Activated T-cell treated with anti-CD3 and anti-CD28 coated beads for 1 hour (primary cell): ENCODE measurements at regions not wholly inside any gene's neighbourhood (a gene's known extent, or its start where the extent isn't known, plus 50 kb on each side); places are given as distances from the start of the nearest gene placed in this dataset.
"Not testable (repeated sequence)": the region's sequence is repeated elsewhere in the genome, so short reads cannot be mapped to it uniquely, and the experiment has no call there.

Experiments
- DNase-seq: peaks from one replicate; pipeline ENCODE4 v3.0.0-alpha.2; 2020; ENCODE audit warnings: low read depth

DNA sequence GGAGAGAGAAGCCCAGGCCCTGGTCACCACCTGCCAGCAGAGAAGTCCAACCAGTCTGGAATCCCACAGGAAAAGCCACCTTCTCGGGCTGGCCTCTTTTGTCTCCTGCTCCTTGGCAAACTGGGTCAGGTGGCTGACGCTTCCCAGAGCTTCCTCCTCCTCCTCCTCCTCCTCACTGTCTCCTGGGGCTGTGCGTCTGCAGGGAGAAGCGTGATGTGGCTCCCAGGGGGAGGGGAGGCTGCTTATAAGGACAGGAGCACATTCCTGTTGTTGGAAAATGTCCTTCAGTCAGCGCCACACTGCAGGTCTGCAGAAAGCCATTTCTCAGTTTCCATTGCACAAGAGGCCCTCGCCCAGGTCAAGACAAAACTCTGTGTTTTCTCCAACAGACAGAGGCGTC is 1316.5 kb downstream of the BRD1 start:
- no peak for DNase-seq

- no peak for DNase-seq
These were observed 1317.1 kb downstream of the BRD1 start for GRCh38 chr22:48510599-48510998.

- DNase-seq = no peak
These were observed 1319.9 kb downstream of the BRD1 start for GRCh38 chr22:48507595-48508350.

- DNase-seq = no peak
These were observed 1320.5 kb downstream of the BRD1 start for GRCh38 chr22:48507171-48507570.

- no peak for DNase-seq
These were observed 1321.0 kb downstream of the BRD1 start for GRCh38 chr22:48506506-48507145.

DNA sequence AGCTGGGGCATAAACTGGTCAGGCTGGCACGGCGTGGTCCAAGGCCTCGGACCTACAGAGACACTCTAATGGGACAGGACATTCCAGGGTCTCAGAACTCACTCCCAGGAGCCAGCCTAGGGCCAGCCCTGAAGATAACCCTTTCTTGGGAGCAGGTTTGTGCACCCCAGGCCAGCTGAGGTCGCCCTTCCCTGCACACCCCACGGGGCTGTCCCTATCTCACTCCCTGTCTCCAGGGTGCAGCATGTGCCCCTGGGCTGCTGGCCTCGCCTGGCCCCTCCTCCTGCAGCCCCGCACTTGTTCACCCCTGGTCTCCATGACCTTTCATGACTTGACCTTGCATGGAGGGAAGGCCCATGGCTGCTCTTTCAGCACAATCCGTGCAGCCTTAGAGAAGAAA is 1321.8 kb downstream of the BRD1 start:
- DNase-seq = no peak

DNA sequence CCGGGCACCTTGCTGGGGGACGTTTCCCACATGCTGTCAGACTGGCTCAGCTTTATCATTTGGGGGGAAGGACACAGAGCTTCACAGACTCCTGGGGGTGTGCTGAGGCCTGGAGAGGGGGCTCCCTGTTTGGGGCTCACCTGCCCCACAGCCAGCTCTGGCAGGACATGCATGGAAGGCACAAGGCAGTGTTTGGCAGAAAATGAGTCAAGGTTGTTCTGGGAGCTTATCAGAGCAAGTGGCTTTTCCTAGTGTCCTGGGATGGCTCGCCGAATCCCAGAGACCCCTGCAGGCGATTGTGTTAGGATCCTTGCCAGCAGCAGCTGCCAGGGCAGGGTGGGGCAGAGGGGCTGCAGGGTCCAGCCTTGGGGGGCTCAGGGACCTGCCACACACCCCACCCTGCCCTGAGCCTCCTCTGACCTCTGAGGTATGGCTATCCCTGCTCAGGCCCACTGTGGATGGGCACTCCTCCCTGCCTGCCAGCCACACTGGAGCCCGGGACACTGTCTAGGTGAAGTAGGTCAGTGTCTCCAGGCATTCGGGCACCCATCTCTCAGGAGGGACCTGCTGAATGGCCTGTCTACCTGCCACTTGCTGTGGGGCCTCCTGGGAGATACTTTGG is 1323.0 kb downstream of the BRD1 start:
- DNase-seq = no peak

GRCh38 chr22:48503876-48504275 is 1323.8 kb downstream of the BRD1 start:
- no peak for DNase-seq

GRCh38 chr22:48503035-48503625 is 1324.5 kb downstream of the BRD1 start:
- no peak for DNase-seq

DNA sequence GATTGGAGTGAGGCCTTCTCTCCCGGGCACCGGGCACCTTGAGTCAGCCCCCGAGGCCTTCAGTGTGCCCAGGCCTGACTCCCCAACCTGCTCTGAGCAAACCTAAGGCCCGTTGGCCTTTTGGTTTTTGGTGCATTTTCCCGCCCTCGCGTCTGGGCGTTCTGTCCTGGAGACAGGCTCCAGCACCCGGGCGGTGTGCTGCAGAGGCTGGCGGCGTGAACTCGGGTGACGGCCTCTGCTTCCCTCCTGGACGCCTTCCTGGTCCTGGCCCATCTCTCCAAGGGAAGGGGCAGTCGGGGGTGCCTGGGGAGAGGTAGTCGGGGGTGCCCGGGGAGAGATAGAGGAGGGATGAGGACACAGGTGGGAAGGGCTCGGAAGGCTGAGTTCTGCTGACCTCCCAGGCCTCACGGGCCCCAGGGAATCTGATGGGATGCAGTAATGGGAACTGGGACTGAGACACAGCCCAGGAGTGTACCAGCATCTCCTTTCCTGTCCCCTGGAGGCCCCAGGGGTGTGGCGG is 1326.4 kb downstream of the BRD1 start:
- DNase-seq = no peak

- no peak for DNase-seq
These were observed 1327.0 kb downstream of the BRD1 start for GRCh38 chr22:48500471-48501230.

GRCh38 chr22:48499456-48500425 is 1327.9 kb downstream of the BRD1 start:
- no peak for DNase-seq

DNA sequence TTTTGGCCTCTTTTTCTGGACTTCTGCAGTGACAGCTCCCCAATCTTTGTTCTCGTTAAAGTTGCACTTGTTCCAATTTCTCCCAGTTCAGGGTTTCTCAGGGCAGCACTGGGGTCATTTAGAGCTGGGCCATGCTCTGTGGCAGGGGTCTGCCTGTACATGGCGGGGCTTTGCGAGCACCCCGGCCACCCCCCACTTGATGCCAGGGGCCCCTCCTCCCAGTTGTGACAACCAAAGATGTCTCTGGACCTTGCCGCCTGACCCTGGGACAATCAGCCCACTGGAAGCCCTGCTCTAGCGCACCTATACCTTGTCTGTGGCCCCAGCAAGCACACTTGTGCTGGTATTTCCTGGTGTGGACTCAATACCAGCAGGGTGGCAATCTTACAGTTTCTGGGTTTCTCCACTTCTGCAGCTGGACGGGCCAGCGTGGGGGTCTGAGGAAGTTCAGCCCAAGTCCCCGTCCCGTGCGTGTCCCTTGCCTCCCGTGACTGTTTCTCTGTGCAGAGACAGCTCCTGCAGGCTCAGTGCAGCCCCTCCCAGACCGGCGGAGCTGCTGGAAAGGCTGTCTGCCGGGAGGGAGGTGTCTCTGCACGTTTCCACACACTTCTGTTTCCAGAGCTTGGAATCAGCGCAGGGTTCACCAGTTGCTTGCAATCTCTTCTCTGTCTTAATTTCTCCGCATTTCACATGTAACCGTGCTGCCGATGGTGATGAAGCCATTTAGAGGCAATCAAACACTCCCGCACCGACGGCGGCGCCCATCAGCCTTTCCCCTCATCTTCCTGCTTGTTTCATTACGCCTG is 1328.9 kb downstream of the BRD1 start:
- DNase-seq = no peak

GRCh38 chr22:48497743-48498520 is 1329.7 kb downstream of the BRD1 start:
- DNase-seq = not testable (repeated sequence)

DNA sequence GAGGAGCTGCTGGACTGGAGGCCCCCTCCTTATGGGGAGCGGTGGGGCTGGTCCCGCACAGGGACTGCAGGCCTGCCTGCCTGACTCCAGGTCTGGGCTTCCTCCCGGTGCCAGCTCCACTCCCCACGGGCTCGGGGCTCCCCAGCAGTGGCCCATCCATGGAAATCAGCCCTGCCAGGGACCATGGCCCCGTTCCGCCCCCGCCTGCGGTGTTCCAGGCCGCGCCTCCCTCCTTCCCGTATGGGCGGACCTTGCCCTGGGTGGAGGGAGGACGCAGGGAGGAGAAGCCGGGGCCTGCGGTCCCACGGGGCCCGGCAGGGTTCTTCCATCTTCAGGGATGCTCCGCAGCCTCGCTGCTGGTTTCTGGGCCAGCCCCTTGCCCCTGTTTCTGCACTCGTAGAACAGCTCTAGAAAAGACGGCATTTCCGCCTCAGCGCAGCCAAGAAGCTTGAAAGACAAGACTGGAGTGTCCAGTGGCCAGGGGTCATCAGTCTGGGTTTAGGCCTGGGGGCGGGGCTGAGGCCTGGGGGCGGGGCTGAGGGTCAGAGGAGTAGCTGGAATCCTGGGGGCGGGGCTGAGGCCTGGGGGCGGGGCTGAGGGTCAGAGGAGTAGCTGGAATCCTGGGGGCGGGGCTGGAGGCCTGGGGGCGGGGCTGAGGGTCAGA is 1330.6 kb downstream of the BRD1 start:
- DNase-seq = no peak

GRCh38 chr22:48496226-48496845 is 1331.3 kb downstream of the BRD1 start:
- no peak for DNase-seq

GRCh38 chr22:48495751-48496080 is 1332.0 kb downstream of the BRD1 start:
- no peak for DNase-seq
